ENCODE measurements at regions not wholly inside any gene's neighbourhood (a gene's known extent, or its start where the extent isn't known, plus 50 kb on each side); places are given as distances from the start of the nearest gene placed in this dataset.

- Histone ChIP-seq H3K4me3 (no peak overlapping the region), H3K27me3 (no peaks in the 10 kb centered on the region), H3K9me3 (no peaks in the 10 kb centered on the region), H3K36me3 (no peaks in the 10 kb centered on the region), H3K27ac (no peak overlapping the region), H3K4me1 (no peaks in the 10 kb centered on the region)
- WGBS, 2 donors = 93 to 95% methylated on average over 1 of the region's 1 CpG
- TF ChIP-seq POLR2A (IDR thresholded peaks at IDR 0.05) (no peak), EP300 (IDR thresholded peaks at IDR 0.05) (no peak), CTCF (IDR thresholded peaks at IDR 0.05) (no peak), POLR2AphosphoS5 (IDR thresholded peaks at IDR 0.05) (no peak)
- DNase-seq (no peak), ATAC-seq (ENCODE audit: low FRiP score in 2 of 2) (no peak)
These were observed 329.3 kb downstream of the ACTL7B start for GRCh38 chr9:108526518-108526917.

GRCh38 chr9:108525186-108525585 lies 330.6 kb downstream of the ACTL7B start:
- Histone ChIP-seq H3K4me3 (no peak overlapping the region), H3K27ac (peak overlapping the region in 1 of 4 donors; percentile 22), H3K9me3 (no peaks in the 10 kb centered on the region), H3K4me1 (no peaks in the 10 kb centered on the region), H3K36me3 (no peaks in the 10 kb centered on the region), H3K27me3 (no peaks in the 10 kb centered on the region)
- TF ChIP-seq EP300 (IDR thresholded peaks at IDR 0.05) = peak in 1 of 4 donors; percentile 84
- TF ChIP-seq POLR2A (IDR thresholded peaks at IDR 0.05) = no peak
- TF ChIP-seq POLR2AphosphoS5 (IDR thresholded peaks at IDR 0.05) = peak; percentile 63 to 68
- ATAC-seq (ENCODE audit: low FRiP score in 2 of 2) (peak in 1 of 2 donors; percentile 19), DNase-seq (no peak)
- 48 to 64% methylated on average over 4 of the region's 4 CpGs for WGBS, 2 donors

- Histone ChIP-seq H3K9me3 (no peaks in the 10 kb centered on the region), H3K4me3 (no peak overlapping the region), H3K27me3 (no peaks in the 10 kb centered on the region), H3K27ac (no peak overlapping the region), H3K36me3 (no peaks in the 10 kb centered on the region), H3K4me1 (no peaks in the 10 kb centered on the region)
- DNase-seq (no peak), ATAC-seq (ENCODE audit: low FRiP score in 2 of 2) (no peak)
- 83 to 98% methylated on average over 2 of the region's 2 CpGs for WGBS, 2 donors
- TF ChIP-seq POLR2AphosphoS5 (IDR thresholded peaks at IDR 0.05) (no peak), EP300 (IDR thresholded peaks at IDR 0.05) (no peak), POLR2A (IDR thresholded peaks at IDR 0.05) (no peak), CTCF (IDR thresholded peaks at IDR 0.05) (no peak)
These were observed 334.7 kb downstream of the ACTL7B start for GRCh38 chr9:108521063-108521590.

GRCh38 chr9:108519437-108519836 lies 336.3 kb downstream of the ACTL7B start:
- DNase-seq (no peak), ATAC-seq (ENCODE audit: low FRiP score in 2 of 2) (no peak)
- H3K9me3 ChIP-seq = no peaks in the 10 kb centered on the region
- H3K27me3 ChIP-seq = no peaks in the 10 kb centered on the region
- WGBS, 2 donors = 81 to 100% methylated on average over 2 of the region's 2 CpGs
- H3K4me1 ChIP-seq = no peaks in the 10 kb centered on the region
- TF ChIP-seq POLR2A (IDR thresholded peaks at IDR 0.05) (no peak), CTCF (IDR thresholded peaks at IDR 0.05) (no peak), EP300 (IDR thresholded peaks at IDR 0.05) (no peak), POLR2AphosphoS5 (IDR thresholded peaks at IDR 0.05) (no peak)
- no peak overlapping the region for H3K4me3 ChIP-seq
- no peaks in the 10 kb centered on the region for H3K36me3 ChIP-seq
- no peak overlapping the region for H3K27ac ChIP-seq

GRCh38 chr9:108517651-108518365 lies 338.0 kb downstream of the ACTL7B start:
- H3K9me3 ChIP-seq = no peaks in the 10 kb centered on the region
- no peak overlapping the region for H3K4me3 ChIP-seq
- no peak for DNase-seq
- no peaks in the 10 kb centered on the region for H3K27me3 ChIP-seq
- H3K27ac ChIP-seq = no peak overlapping the region
- H3K36me3 ChIP-seq = no peaks in the 10 kb centered on the region
- no peak for TF ChIP-seq EP300 (IDR thresholded peaks at IDR 0.05)
- TF ChIP-seq POLR2AphosphoS5 (IDR thresholded peaks at IDR 0.05) = no peak
- no peak for TF ChIP-seq CTCF (IDR thresholded peaks at IDR 0.05)
- TF ChIP-seq POLR2A (IDR thresholded peaks at IDR 0.05) = no peak
- H3K4me1 ChIP-seq = no peaks in the 10 kb centered on the region
- ATAC-seq (ENCODE audit: low FRiP score in 2 of 2) = no peak
- 66 to 69% methylated on average over 9 of the region's 9 CpGs for WGBS, 2 donors
